ENCODE measurements at regions not wholly inside any gene's neighbourhood (a gene's known extent, or its start where the extent isn't known, plus 50 kb on each side); places are given as distances from the start of the nearest gene placed in this dataset.

- H3K36me3 ChIP-seq (ENCODE audit: low read length), result no peaks in the 10 kb centered on the region
- no peak overlapping the region for H3K27ac ChIP-seq (ENCODE audit: low read depth, low read length)
- no peaks in the 10 kb centered on the region for H3K27me3 ChIP-seq (ENCODE audit: low read length)
- no peak overlapping the region for H3K4me3 ChIP-seq (ENCODE audit: insufficient read depth, low read length, poor library complexity, severe bottlenecking)
- H3K79me2 ChIP-seq (ENCODE audit: insufficient read depth, low read length), result no peaks in the 10 kb centered on the region
- no peaks in the 10 kb centered on the region for H4K20me1 ChIP-seq (ENCODE audit: low read depth, low read length)
- no peak overlapping the region for H3K4me2 ChIP-seq (ENCODE audit: low read depth, low read length, poor library complexity, severe bottlenecking)
- no peak overlapping the region for H3K9ac ChIP-seq (ENCODE audit: low read length)
- no peak for TF ChIP-seq EZH2phosphoT487 (conservative IDR thresholded peaks at IDR 0.05; ENCODE audit: low read length)
- TF ChIP-seq CTCF (IDR thresholded peaks at IDR 0.05; ENCODE audit: insufficient read depth, low read length, poor library complexity, severe bottlenecking), result no peak
- H3K9me2 ChIP-seq (replicated peaks; ENCODE audit: insufficient read depth, low read length), result no peaks in the 10 kb centered on the region
- H2AFZ ChIP-seq (ENCODE audit: low read depth, low read length, severe bottlenecking), result no peak overlapping the region
- no peaks in the 10 kb centered on the region for H3F3A ChIP-seq (ENCODE audit: insufficient read depth)
- H3K9me3 ChIP-seq (ENCODE audit: insufficient read depth, low read length), result no peaks in the 10 kb centered on the region
Observed at GRCh38 chr13:67967031-67967430, 736.9 kb upstream of the PCDH9 start.

- H3F3A ChIP-seq (ENCODE audit: insufficient read depth), result no peaks in the 10 kb centered on the region
- no peaks in the 10 kb centered on the region for H3K9me2 ChIP-seq (replicated peaks; ENCODE audit: insufficient read depth, low read length)
- no peak overlapping the region for H3K9ac ChIP-seq (ENCODE audit: low read length)
- no peak overlapping the region for H2AFZ ChIP-seq (ENCODE audit: low read depth, low read length, severe bottlenecking)
- no peaks in the 10 kb centered on the region for H3K27me3 ChIP-seq (ENCODE audit: low read length)
- H3K36me3 ChIP-seq (ENCODE audit: low read length), result no peaks in the 10 kb centered on the region
- no peaks in the 10 kb centered on the region for H3K9me3 ChIP-seq (ENCODE audit: insufficient read depth, low read length)
- no peak overlapping the region for H3K27ac ChIP-seq (ENCODE audit: low read depth, low read length)
- no peak overlapping the region for H3K4me3 ChIP-seq (ENCODE audit: insufficient read depth, low read length, poor library complexity, severe bottlenecking)
- no peaks in the 10 kb centered on the region for H4K20me1 ChIP-seq (ENCODE audit: low read depth, low read length)
- TF ChIP-seq EZH2phosphoT487 (conservative IDR thresholded peaks at IDR 0.05; ENCODE audit: low read length), result no peak
- TF ChIP-seq CTCF (IDR thresholded peaks at IDR 0.05; ENCODE audit: insufficient read depth, low read length, poor library complexity, severe bottlenecking), result no peak
- H3K4me2 ChIP-seq (ENCODE audit: low read depth, low read length, poor library complexity, severe bottlenecking), result no peak overlapping the region
- no peaks in the 10 kb centered on the region for H3K79me2 ChIP-seq (ENCODE audit: insufficient read depth, low read length)
Observed at GRCh38 chr13:67966065-67966464, 735.9 kb upstream of the PCDH9 start.

GRCh38 chr13:67964986-67965385, 734.9 kb upstream of the PCDH9 start:
- TF ChIP-seq CTCF (IDR thresholded peaks at IDR 0.05; ENCODE audit: insufficient read depth, low read length, poor library complexity, severe bottlenecking) (no peak), EZH2phosphoT487 (conservative IDR thresholded peaks at IDR 0.05; ENCODE audit: low read length) (no peak)
- H4K20me1 ChIP-seq (ENCODE audit: low read depth, low read length), result no peaks in the 10 kb centered on the region
- H3K36me3 ChIP-seq (ENCODE audit: low read length), result no peaks in the 10 kb centered on the region
- H3F3A ChIP-seq (ENCODE audit: insufficient read depth), result no peaks in the 10 kb centered on the region
- H3K9me2 ChIP-seq (replicated peaks; ENCODE audit: insufficient read depth, low read length), result no peaks in the 10 kb centered on the region
- H3K4me2 ChIP-seq (ENCODE audit: low read depth, low read length, poor library complexity, severe bottlenecking), result no peak overlapping the region
- no peak overlapping the region for H3K9ac ChIP-seq (ENCODE audit: low read length)
- H3K9me3 ChIP-seq (ENCODE audit: insufficient read depth, low read length), result no peaks in the 10 kb centered on the region
- no peak overlapping the region for H3K27ac ChIP-seq (ENCODE audit: low read depth, low read length)
- H3K79me2 ChIP-seq (ENCODE audit: insufficient read depth, low read length), result no peaks in the 10 kb centered on the region
- no peak overlapping the region for H3K4me3 ChIP-seq (ENCODE audit: insufficient read depth, low read length, poor library complexity, severe bottlenecking)
- no peaks in the 10 kb centered on the region for H3K27me3 ChIP-seq (ENCODE audit: low read length)
- H2AFZ ChIP-seq (ENCODE audit: low read depth, low read length, severe bottlenecking), result peak overlapping the region; percentile 13
